ENCODE measurements at regions not wholly inside any gene's neighbourhood (a gene's known extent, or its start where the extent isn't known, plus 50 kb on each side); places are given as distances from the start of the nearest gene placed in this dataset.

- Histone ChIP-seq H3K9me3 (no peaks in the 10 kb centered on the region), H3K9ac (no peak overlapping the region), H3F3A (replicated peaks; ENCODE audit: insufficient read depth) (no peaks in the 10 kb centered on the region), H3K4me2 (no peak overlapping the region), H3K9me2 (no peaks in the 10 kb centered on the region), H3K4me1 (ENCODE audit: control insufficient read depth in 1 of 2, insufficient read depth in 2 of 2, low read depth in 1 of 2, low read length in 1 of 2) (no peaks in the 10 kb centered on the region), H3K27ac (ENCODE audit: low read depth in 2 of 2, low read length in 1 of 2) (no peak overlapping the region), H2AFZ (ENCODE audit: low read depth) (no peak overlapping the region), H3K27me3 (ENCODE audit: insufficient read depth) (no peaks in the 10 kb centered on the region), H4K20me1 (ENCODE audit: insufficient read depth) (no peaks in the 10 kb centered on the region), H3K36me3 (replicated peaks in 1 of 2; ENCODE audit: control insufficient read depth in 1 of 2, insufficient read depth in 2 of 2, low read length in 1 of 2) (no peaks in the 10 kb centered on the region), H3K79me2 (ENCODE audit: insufficient read depth) (no peaks in the 10 kb centered on the region), H3K4me3 (ENCODE audit: low read depth in 2 of 2, low read length in 1 of 2) (no peak overlapping the region)
- no peak for TF ChIP-seq CHD2 (IDR thresholded peaks at IDR 0.05; ENCODE audit: low read length, partially characterized antibody)
- TF ChIP-seq MEF2A (IDR thresholded peaks at IDR 0.05; ENCODE audit: borderline replicate concordance, low read depth): no peak
- TF ChIP-seq NRF1 (IDR thresholded peaks at IDR 0.05; ENCODE audit: low read depth, low read length): no peak
- TF ChIP-seq POLR2AphosphoS5 (IDR thresholded peaks at IDR 0.05; ENCODE audit: low read depth, low read length): no peak
- TF ChIP-seq RXRA (IDR thresholded peaks at IDR 0.05; ENCODE audit: borderline replicate concordance, low read depth): no peak
- TF ChIP-seq CTCF (IDR thresholded peaks at IDR 0.05): no peak
- no peak for TF ChIP-seq SMC3 (IDR thresholded peaks at IDR 0.05; ENCODE audit: low read depth, low read length)
- TF ChIP-seq TEAD4 (IDR thresholded peaks at IDR 0.05; ENCODE audit: borderline replicate concordance, insufficient read depth): no peak
- TF ChIP-seq ZBTB33 (IDR thresholded peaks at IDR 0.05; ENCODE audit: borderline replicate concordance, low read depth): no peak
- TF ChIP-seq FOXJ3 (CRISPR knock-in tag; IDR thresholded peaks at IDR 0.05): no peak
- TF ChIP-seq TAF1 (IDR thresholded peaks at IDR 0.05; ENCODE audit: borderline replicate concordance, low read depth, low read length): no peak
- TF ChIP-seq ELF1 (IDR thresholded peaks at IDR 0.05): no peak
- no peak for TF ChIP-seq YY1 (IDR thresholded peaks at IDR 0.05; ENCODE audit: low read depth)
- no peak for TF ChIP-seq IRF3 (IDR thresholded peaks at IDR 0.05; ENCODE audit: low read depth, low read length)
- no peak for TF ChIP-seq RFX5 (IDR thresholded peaks at IDR 0.05; ENCODE audit: low read length)
- TF ChIP-seq RCOR1 (IDR thresholded peaks at IDR 0.05; ENCODE audit: low read length): no peak
- no peak for TF ChIP-seq FOXM1 (IDR thresholded peaks at IDR 0.05; ENCODE audit: low read depth)
- TF ChIP-seq JUND (IDR thresholded peaks at IDR 0.05): no peak
- CTCF ChIA-PET: no interaction called here
- POLR2A ChIA-PET: no interaction called here
- no peak for DNase-seq
- WGBS (ENCODE audit: low lambda C conversion rate): 21% methylated on average over 3 of the region's 3 CpGs
Observed at GRCh38 chr2:76175295-76175694, 464.6 kb upstream of the GCFC2 start.
